K562 (cell line): ENCODE measurements at regions not wholly inside any gene's neighbourhood (a gene's known extent, or its start where the extent isn't known, plus 50 kb on each side); places are given as distances from the start of the nearest gene placed in this dataset.

ENCODE experiments used
- ATF2 ChIP-seq: sonication (generic); formaldehyde crosslinking; IDR thresholded peaks from 2 replicates; pipeline ENCODE4 v1.8.1; 2022; ENCODE audit warnings: missing genetic modification reagents
- CTCF ChIP-seq, 3 experiments: IDR thresholded peaks in 2 of 3; conservative IDR thresholded peaks in 1 of 3; 2 replicates each; pipeline ENCODE4 v1.5.1; 2011 to 2012; ENCODE audit warnings: low read length in 3 of 3, mild to moderate bottlenecking in 3 of 3, control low read depth in 2 of 3, improper control_type of control experiment in 1 of 3, inconsistent platforms in 1 of 3, low read depth in 1 of 3, mixed read lengths in 1 of 3, moderate library complexity in 1 of 3; ENCODE audit not compliant: insufficient read depth in 2 of 3
- DPF2 ChIP-seq: fragments of 450-650 bp; IDR thresholded peaks from 2 replicates; pipeline ENCODE4 v1.6.1; 2016
- ETV1 ChIP-seq: fragments of 450-650 bp; conservative IDR thresholded peaks from 2 replicates; pipeline ENCODE4 v1.6.1; 2016; ENCODE audit warnings: missing genetic modification characterization, control low read depth, low read depth, missing compliant biosample characterization
- GABPB2 ChIP-seq: fragments of 250-450 bp; sonication (Bioruptor Pico); conservative IDR thresholded peaks from 2 replicates; pipeline ENCODE4 v1.5.1; 2021; ENCODE audit warnings: mild to moderate bottlenecking
- HNRNPK ChIP-seq: fragments of 200-400 bp; formaldehyde crosslinking; IDR thresholded peaks from one replicate; pipeline ENCODE4 v1.6.1; 2018; ENCODE audit warnings: mild to moderate bottlenecking, low read depth, low read length; ENCODE audit not compliant: poor library complexity, severe bottlenecking
- NR3C1 ChIP-seq: sonication (generic); formaldehyde crosslinking; IDR thresholded peaks from 2 replicates; pipeline ENCODE4 v1.8.1; 2022; ENCODE audit warnings: missing genetic modification reagents
- PRDM10 ChIP-seq: fragments of 450-650 bp; IDR thresholded peaks from 2 replicates; pipeline ENCODE4 v1.6.1; 2018; ENCODE audit not compliant: partially characterized antibody
- RREB1 ChIP-seq: fragments of 250-450 bp; sonication (Bioruptor Pico); IDR thresholded peaks from 2 replicates; pipeline ENCODE4 v1.4.0; 2020
- ZBTB12 ChIP-seq: fragments of 250-450 bp; sonication (Bioruptor Pico); IDR thresholded peaks from 2 replicates; pipeline ENCODE4 v1.4.0; 2020
- ZC3H11A ChIP-seq: IDR thresholded peaks from 2 replicates; pipeline ENCODE4 v1.6.1; 2012; ENCODE audit warnings: low read depth, low read length, improper control_type of control experiment

- TF ChIP-seq ZBTB12 (CRISPR knock-in tag) = no peak
- TF ChIP-seq DPF2 = no peak
- TF ChIP-seq GABPB2 = no peak
- TF ChIP-seq ETV1 (tag) = no peak
- TF ChIP-seq HNRNPK = no peak
- no peak for TF ChIP-seq NR3C1
- TF ChIP-seq RREB1 = no peak
- no peak for TF ChIP-seq ZC3H11A
- no peak for TF ChIP-seq CTCF (IDR thresholded peaks at IDR 0.05 in 2 of 3, conservative IDR thresholded peaks at IDR 0.05 in 1 of 3; ENCODE audit: insufficient read depth in 2 of 3, low read depth in 1 of 3, low read length in 3 of 3)
- TF ChIP-seq PRDM10 = no peak
- no peak for TF ChIP-seq ATF2 (CRISPR knock-in tag)
Measured at GRCh38 chr7:130865408-130866236, 131.6 kb upstream of the KLF14 start.
